C4-2B (cell line): ENCODE measurements at regions not wholly inside any gene's neighbourhood (a gene's known extent, or its start where the extent isn't known, plus 50 kb on each side); places are given as distances from the start of the nearest gene placed in this dataset.

Experiments used
- H3K27ac ChIP-seq: fragments of 450-650 bp; 2 replicates; pipeline ENCODE4 v1.5.1; 2017
- ZFX ChIP-seq: fragments of 450-650 bp; IDR thresholded peaks from 2 replicates; pipeline ENCODE4 v1.6.1; 2017
- TF ChIP-seq, protein P1 (sequence below): fragments of 450-650 bp; conservative IDR thresholded peaks from 2 replicates; pipeline ENCODE4 v1.5.1; 2017; ENCODE audit warnings: mild to moderate bottlenecking

GRCh38 chr3:193010191-193010590, 92.5 kb upstream of the MB21D2 start:
- H3K27ac ChIP-seq, result no peak overlapping the region
- TF ChIP-seq, protein P1, sequence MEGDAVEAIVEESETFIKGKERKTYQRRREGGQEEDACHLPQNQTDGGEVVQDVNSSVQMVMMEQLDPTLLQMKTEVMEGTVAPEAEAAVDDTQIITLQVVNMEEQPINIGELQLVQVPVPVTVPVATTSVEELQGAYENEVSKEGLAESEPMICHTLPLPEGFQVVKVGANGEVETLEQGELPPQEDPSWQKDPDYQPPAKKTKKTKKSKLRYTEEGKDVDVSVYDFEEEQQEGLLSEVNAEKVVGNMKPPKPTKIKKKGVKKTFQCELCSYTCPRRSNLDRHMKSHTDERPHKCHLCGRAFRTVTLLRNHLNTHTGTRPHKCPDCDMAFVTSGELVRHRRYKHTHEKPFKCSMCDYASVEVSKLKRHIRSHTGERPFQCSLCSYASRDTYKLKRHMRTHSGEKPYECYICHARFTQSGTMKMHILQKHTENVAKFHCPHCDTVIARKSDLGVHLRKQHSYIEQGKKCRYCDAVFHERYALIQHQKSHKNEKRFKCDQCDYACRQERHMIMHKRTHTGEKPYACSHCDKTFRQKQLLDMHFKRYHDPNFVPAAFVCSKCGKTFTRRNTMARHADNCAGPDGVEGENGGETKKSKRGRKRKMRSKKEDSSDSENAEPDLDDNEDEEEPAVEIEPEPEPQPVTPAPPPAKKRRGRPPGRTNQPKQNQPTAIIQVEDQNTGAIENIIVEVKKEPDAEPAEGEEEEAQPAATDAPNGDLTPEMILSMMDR, result no peak
- no peak for TF ChIP-seq ZFX

DNA sequence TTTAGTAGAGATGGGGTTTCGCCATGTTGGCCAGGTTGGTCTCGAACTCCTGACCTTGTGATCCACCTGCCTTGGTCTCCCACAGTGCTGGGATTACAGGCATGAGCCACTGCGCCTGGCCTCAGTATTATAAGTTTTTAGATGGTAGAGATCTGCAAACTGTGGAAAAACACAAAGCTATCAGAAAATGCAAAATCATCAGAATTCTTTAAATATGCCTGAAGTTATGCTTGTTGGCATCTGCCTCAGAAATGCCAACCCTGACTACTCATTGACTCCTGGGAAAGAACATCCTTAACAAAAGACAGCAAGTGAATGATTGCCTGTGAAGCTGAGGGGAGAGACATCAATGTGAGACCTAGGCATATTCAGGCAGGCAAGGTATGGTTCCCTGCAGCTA, 94.3 kb upstream of the MB21D2 start:
- no peak for TF ChIP-seq ZFX
- TF ChIP-seq, protein P1, result no peak
- no peak overlapping the region for H3K27ac ChIP-seq

DNA sequence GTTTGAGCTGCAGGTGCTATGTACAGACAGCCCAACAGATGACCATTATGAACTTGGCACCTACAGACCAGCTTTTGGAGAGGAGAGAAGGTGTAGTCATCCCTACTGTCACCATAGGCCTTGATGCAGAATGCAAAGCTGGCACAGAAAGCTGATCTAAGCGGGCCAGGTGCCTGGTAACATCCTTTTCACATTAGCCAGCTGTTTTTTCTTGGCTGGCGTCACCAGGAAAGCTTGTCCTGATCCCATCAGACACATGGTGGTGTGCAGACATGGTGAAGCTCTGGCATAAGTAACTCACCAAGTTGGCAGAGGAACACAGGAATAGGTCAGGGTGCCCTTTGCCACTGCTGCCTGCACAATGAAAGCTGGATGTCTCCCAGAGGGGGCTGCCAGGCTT, 97.2 kb upstream of the MB21D2 start:
- no peak overlapping the region for H3K27ac ChIP-seq
- TF ChIP-seq, protein P1, result no peak
- no peak for TF ChIP-seq ZFX

GRCh38 chr3:193016437-193016901, 98.8 kb upstream of the MB21D2 start:
- TF ChIP-seq, protein P1, result no peak
- TF ChIP-seq ZFX, result no peak
- H3K27ac ChIP-seq, result no peak overlapping the region

DNA sequence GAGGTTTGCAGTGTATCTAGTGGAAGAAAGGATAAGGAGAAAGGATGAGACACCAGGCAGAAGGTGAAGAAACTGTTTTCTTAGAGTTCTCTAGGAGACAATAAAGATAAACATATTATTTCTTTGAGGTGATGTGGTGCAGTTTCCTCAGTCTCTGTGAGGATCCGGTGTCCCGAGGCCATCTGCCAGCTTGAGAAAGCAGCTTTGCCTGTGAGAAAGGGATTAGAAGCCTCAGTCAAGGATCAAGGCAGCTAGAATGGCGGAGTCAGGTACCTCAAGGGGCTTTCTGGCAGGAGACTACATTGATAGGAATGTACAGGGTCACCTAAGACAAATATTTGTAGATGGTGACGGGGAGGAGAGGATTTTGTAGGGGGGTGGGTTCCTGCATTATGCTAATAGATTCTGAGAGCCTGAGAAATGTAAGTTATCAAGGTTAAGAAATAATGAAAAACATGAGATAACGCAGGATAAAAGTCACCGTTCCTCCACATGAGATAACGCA, 103.9 kb upstream of the MB21D2 start:
- no peak overlapping the region for H3K27ac ChIP-seq
- TF ChIP-seq ZFX, result no peak
- TF ChIP-seq, protein P1, result no peak

GRCh38 chr3:193023218-193023617, 105.6 kb upstream of the MB21D2 start:
- TF ChIP-seq, protein P1, result no peak
- no peak for TF ChIP-seq ZFX
- H3K27ac ChIP-seq, result no peak overlapping the region

GRCh38 chr3:193028258-193028657, 110.6 kb upstream of the MB21D2 start:
- no peak overlapping the region for H3K27ac ChIP-seq
- no peak for TF ChIP-seq ZFX

- no peak overlapping the region for H3K27ac ChIP-seq
- TF ChIP-seq, protein P1, result no peak
Measured at GRCh38 chr3:193029800-193030199, 112.1 kb upstream of the MB21D2 start.
